Glutamatergic neuron (in vitro differentiated cells): ENCODE measurements at regions not wholly inside any gene's neighbourhood (a gene's known extent, or its start where the extent isn't known, plus 50 kb on each side); places are given as distances from the start of the nearest gene placed in this dataset.
A peak's percentile ranks its signal among the peaks of the same experiment; 100 is the strongest.
"Not testable (repeated sequence)": the region's sequence is repeated elsewhere in the genome, so short reads cannot be mapped to it uniquely, and the experiment has no call there.

ENCODE experiments used
- DNase-seq: peaks from one replicate; pipeline ENCODE4 v3.0.0; 2022
- H3K27ac Mint-ChIP-seq: one replicate; pipeline ENCODE4 v1.8.0; 2020; ENCODE audit warnings: mild to moderate bottlenecking, mixed read lengths, inconsistent platforms; ENCODE audit not compliant: unreplicated experiment
- H3K27me3 Mint-ChIP-seq: one replicate; pipeline ENCODE4 v1.8.0; 2020; ENCODE audit warnings: mild to moderate bottlenecking, moderate library complexity, mixed read lengths, inconsistent platforms; ENCODE audit not compliant: unreplicated experiment
- H3K36me3 Mint-ChIP-seq: one replicate; pipeline ENCODE4 v1.8.0; 2020; ENCODE audit warnings: mild to moderate bottlenecking, mixed read lengths, inconsistent platforms; ENCODE audit not compliant: unreplicated experiment
- H3K4me1 Mint-ChIP-seq: one replicate; pipeline ENCODE4 v1.8.0; 2020; ENCODE audit warnings: mild to moderate bottlenecking, low read depth, mixed read lengths, inconsistent platforms; ENCODE audit not compliant: unreplicated experiment
- H3K4me3 Mint-ChIP-seq: one replicate; pipeline ENCODE4 v1.8.0; 2020; ENCODE audit warnings: mild to moderate bottlenecking, mixed read lengths, inconsistent platforms; ENCODE audit not compliant: unreplicated experiment
- H3K9me3 Mint-ChIP-seq: one replicate; pipeline ENCODE4 v1.8.0; 2020; ENCODE audit warnings: mild to moderate bottlenecking, moderate library complexity, mixed read lengths, inconsistent platforms; ENCODE audit not compliant: unreplicated experiment
- TF ChIP-seq, protein P1 (sequence below): fragments of 200-600 bp; sonication (generic); IDR thresholded peaks from one replicate; pipeline ENCODE4 v1.5.0; 2021; ENCODE audit not compliant: partially characterized antibody, unreplicated experiment

DNA sequence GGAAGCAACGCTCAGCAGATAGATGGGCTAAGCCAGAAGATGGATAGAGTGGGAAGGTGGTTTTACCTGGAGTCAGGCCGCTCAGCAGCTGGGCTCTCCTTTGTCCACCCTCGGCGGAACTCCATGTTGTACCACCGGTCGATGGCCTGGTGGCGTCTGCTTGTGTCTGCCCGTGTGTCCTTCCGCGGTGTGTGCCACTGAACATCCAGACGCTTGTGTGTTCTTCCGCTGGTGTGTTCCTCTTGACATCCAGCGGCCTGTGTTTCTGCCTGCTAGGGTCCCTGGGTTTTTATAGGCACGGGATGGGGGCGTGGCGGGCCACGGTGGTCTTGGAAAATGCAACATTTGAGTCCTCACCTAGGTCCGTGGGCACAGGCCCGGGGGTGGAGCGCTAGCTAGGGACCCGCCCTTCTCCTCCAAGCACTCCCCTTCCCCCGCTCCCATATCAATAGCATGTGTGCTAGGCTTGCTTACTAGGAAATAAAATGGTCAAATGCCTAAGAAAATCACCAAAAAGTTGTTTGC is 1431.7 kb upstream of the ACVR2A start:
- no peak for DNase-seq
- Mint-ChIP-seq H3K9me3 (no peaks in the 10 kb centered on the region), H3K4me1 (no peaks in the 10 kb centered on the region), H3K27me3 (no peaks in the 10 kb centered on the region), H3K27ac (no peak overlapping the region), H3K36me3 (no peaks in the 10 kb centered on the region), H3K4me3 (no peak overlapping the region)
- TF ChIP-seq, protein P1, sequence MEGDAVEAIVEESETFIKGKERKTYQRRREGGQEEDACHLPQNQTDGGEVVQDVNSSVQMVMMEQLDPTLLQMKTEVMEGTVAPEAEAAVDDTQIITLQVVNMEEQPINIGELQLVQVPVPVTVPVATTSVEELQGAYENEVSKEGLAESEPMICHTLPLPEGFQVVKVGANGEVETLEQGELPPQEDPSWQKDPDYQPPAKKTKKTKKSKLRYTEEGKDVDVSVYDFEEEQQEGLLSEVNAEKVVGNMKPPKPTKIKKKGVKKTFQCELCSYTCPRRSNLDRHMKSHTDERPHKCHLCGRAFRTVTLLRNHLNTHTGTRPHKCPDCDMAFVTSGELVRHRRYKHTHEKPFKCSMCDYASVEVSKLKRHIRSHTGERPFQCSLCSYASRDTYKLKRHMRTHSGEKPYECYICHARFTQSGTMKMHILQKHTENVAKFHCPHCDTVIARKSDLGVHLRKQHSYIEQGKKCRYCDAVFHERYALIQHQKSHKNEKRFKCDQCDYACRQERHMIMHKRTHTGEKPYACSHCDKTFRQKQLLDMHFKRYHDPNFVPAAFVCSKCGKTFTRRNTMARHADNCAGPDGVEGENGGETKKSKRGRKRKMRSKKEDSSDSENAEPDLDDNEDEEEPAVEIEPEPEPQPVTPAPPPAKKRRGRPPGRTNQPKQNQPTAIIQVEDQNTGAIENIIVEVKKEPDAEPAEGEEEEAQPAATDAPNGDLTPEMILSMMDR = no peak

DNA sequence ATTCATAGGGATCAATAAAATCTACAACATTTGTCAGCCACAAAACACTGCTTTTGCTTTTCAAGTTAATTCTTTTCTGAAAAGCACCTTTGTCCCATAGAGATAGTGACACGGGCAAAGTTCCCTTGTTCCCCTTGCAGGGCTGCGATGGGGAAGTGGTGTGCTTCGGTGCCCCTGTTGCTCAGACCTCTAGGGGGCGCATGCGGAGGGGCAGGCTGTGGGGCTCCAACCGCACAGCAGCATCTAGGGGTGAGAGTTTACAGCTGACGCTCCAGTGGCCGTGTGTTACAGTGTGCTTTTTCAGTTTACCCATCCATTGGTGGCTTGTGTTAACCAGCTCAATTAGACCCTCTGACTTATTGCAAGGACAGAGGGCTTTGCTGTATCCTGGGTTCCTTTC is 1432.2 kb upstream of the ACVR2A start:
- Mint-ChIP-seq H3K4me1 (no peaks in the 10 kb centered on the region), H3K27ac (no peak overlapping the region), H3K4me3 (no peak overlapping the region), H3K27me3 (no peaks in the 10 kb centered on the region), H3K36me3 (no peaks in the 10 kb centered on the region), H3K9me3 (no peaks in the 10 kb centered on the region)
- TF ChIP-seq, protein P1 = peak; percentile 15
- no peak for DNase-seq

DNA sequence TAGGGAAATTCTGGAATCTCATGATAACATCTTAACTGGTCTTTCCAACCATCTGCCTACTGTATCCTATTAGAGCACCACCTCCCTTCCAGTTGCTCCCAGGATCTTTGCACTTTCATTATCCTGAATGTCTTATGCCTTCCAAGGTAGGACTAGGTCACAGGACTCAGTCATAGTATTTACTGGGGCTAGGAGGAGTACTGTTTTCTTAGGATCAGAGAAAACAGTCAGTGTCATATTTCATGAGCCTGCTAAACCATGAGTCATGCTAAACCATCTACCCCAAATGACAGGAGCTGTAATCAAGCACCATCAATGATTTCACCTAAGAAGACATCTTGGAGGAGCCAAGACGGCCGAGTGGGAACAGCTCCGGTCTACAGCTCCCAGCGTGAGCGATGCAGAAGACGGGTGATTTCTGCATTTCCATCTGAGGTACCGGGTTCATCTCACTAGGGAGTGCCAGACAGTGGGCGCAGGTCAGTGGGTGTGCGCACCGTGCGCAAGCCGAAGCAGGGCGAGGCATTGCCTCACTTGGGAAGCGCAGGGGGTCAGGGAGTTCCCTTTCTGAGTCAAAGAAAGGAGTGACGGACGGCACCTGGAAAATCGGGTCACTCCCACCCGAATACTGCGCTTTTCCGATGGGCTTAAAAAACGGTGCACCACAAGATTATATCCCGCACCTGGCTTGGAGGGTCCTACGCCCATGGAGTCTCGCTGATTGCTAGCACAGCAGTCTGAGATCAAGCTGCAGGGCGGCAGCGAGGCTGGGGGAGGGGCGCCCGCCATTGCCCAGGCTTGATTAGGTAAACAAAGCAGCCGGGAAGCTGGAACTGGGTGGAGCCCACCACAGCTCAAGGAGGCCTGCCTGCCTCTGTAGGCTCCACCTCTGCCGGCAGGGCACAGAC is 1439.2 kb upstream of the ACVR2A start:
- not testable (repeated sequence) for H3K9me3 Mint-ChIP-seq, H3K27me3 Mint-ChIP-seq, H3K4me1 Mint-ChIP-seq, H3K4me3 Mint-ChIP-seq, H3K36me3 Mint-ChIP-seq, H3K27ac Mint-ChIP-seq, DNase-seq

DNA sequence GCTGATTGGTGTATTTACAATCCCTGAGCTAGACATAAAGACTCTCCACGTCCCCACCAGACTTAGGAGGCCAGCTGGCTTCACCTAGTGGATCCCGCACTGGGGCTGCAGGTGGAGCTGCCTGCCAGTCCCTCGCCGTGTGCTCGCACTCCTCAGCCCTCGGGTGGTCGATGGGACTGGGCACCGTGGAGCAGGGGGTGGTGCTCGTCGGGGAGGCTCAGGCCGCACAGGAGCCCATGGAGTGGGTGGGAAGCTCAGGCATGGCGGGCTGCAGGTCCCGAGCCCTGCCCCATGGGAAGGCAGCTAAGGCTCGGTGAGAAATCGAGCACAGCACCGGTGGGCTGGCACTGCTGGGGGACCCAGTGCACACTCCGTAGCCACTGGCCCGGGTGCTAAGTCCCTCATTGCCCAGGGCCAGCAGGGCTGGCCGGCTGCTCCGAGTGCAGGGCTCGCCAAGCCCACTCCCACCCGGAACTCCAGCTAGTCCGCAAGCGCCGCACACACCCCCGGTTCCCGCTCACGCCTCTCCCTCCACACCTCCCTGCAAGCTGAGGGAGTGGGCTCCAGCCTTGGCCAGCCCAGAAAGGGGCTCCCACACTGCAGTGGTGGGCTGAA is 1441.2 kb upstream of the ACVR2A start:
- not testable (repeated sequence) for H3K9me3 Mint-ChIP-seq, H3K27me3 Mint-ChIP-seq, DNase-seq, H3K36me3 Mint-ChIP-seq, H3K27ac Mint-ChIP-seq, H3K4me3 Mint-ChIP-seq, H3K4me1 Mint-ChIP-seq

DNA sequence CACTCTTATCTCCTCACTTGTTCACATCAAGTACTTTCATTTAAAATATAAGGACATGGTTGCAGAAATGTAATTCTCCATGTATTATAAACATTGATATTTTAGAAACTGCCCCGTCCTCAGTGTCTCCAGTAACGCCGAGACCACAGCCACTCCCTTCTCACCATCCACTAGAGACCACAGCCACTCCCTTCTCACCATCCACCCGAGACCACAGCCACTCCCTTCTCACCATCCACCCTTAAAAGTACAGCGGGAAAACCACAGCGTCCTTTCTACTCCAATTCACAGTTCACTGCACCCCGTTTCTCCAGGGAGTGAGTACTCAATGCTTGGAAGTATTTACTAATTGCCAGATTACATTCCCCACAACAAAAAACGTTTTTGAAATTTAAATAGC is 1452.2 kb upstream of the ACVR2A start:
- Mint-ChIP-seq H3K27me3 (no peaks in the 10 kb centered on the region), H3K4me1 (peaks cover 18% of the 10 kb centered on the region), H3K27ac (no peak overlapping the region), H3K9me3 (no peaks in the 10 kb centered on the region), H3K36me3 (no peaks in the 10 kb centered on the region), H3K4me3 (no peak overlapping the region)
- DNase-seq = no peak
- TF ChIP-seq, protein P1 = no peak

DNA sequence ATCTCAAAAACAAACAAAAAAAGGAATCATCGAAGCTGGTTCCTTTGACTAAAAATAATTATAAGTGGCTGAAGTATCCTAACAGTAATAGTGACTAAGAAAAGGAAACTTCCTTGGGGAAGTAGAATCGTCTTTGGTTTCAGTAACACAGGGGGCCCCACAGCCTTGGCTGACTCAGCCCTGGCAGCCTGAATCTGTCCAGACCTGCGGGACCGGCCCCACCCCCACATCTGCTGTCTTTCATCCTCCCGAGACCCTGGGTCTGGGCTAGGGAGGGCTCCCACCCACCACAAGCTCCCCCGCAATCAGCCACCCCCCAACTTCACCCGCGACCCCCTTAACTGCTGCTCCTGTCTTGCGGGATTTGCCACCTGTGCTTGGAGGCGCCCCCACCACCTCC is 1452.6 kb upstream of the ACVR2A start:
- H3K9me3 Mint-ChIP-seq = no peaks in the 10 kb centered on the region
- TF ChIP-seq, protein P1 = no peak
- peak; percentile 10 for DNase-seq
- H3K27me3 Mint-ChIP-seq = no peaks in the 10 kb centered on the region
- no peak overlapping the region for H3K4me3 Mint-ChIP-seq
- no peak overlapping the region for H3K27ac Mint-ChIP-seq
- H3K36me3 Mint-ChIP-seq = no peaks in the 10 kb centered on the region
- peaks cover 13% of the 10 kb centered on the region for H3K4me1 Mint-ChIP-seq
